Sigmoid colon (tissue), 4 donors: ENCODE measurements at regions not wholly inside any gene's neighbourhood (a gene's known extent, or its start where the extent isn't known, plus 50 kb on each side); places are given as distances from the start of the nearest gene placed in this dataset.

Experiments used
- CTCF ChIP-seq, 4 experiments: fragments of 450-650 bp in 3 of 4; fragments of 200-600 bp in 1 of 4; IDR thresholded peaks; one replicate each; pipeline ENCODE4 v1.5.1; 2016 to 2019; ENCODE audit warnings: antibody characterized with exemption in 4 of 4, mild to moderate bottlenecking in 3 of 4, moderate library complexity in 2 of 4
- EP300 ChIP-seq, 4 donors: sonication (generic); formaldehyde crosslinking; IDR thresholded peaks; one replicate each; pipeline ENCODE4 v1.6.1; 2017; ENCODE audit warnings: antibody characterized with exemption in 4 of 4
- POLR2A ChIP-seq, 2 donors: fragments of 450-650 bp; IDR thresholded peaks; one replicate each; pipeline ENCODE4 v1.6.1; 2016; ENCODE audit warnings: antibody characterized with exemption in 2 of 2, mild to moderate bottlenecking in 2 of 2, moderate library complexity in 2 of 2

- no peak for TF ChIP-seq CTCF (IDR thresholded peaks at IDR 0.05)
- no peak for TF ChIP-seq EP300 (IDR thresholded peaks at IDR 0.05)
- no peak for TF ChIP-seq POLR2A (IDR thresholded peaks at IDR 0.05)
Observed at GRCh38 chr9:38289866-38290245, 102.6 kb upstream of the ALDH1B1 start.
